ENCODE measurements at regions not wholly inside any gene's neighbourhood (a gene's known extent, or its start where the extent isn't known, plus 50 kb on each side); places are given as distances from the start of the nearest gene placed in this dataset.

GRCh38 chr4:167435786-167436185 lies 201.5 kb upstream of the SPOCK3 start:
- TF ChIP-seq POLR2A (IDR thresholded peaks at IDR 0.05; ENCODE audit: low read length) (no peak), GATA1 (IDR thresholded peaks at IDR 0.05; ENCODE audit: low read depth, low read length) (no peak)

Data from erythroblast (primary cell).